ENCODE measurements at regions not wholly inside any gene's neighbourhood (a gene's known extent, or its start where the extent isn't known, plus 50 kb on each side); places are given as distances from the start of the nearest gene placed in this dataset.

GRCh38 chr11:115564851-115565250, 60.6 kb upstream of the CADM1 start:
- TF ChIP-seq CTCF (IDR thresholded peaks at IDR 0.05; ENCODE audit: low read depth, low read length, poor library complexity, severe bottlenecking) (no peak), EZH2phosphoT487 (IDR thresholded peaks at IDR 0.05; ENCODE audit: borderline replicate concordance, low read length) (no peak)

Data from DOHH2 (cell line).